Choroid plexus epithelial cell (primary cell): ENCODE measurements at regions not wholly inside any gene's neighbourhood (a gene's known extent, or its start where the extent isn't known, plus 50 kb on each side); places are given as distances from the start of the nearest gene placed in this dataset.

ENCODE experiments used
- DNase-seq: peaks from one replicate; pipeline ENCODE4 v3.0.0-alpha.2; 2010; ENCODE audit warnings: low read depth
- H3K4me3 ChIP-seq: 2 replicates; pipeline ENCODE4 v1.5.1; 2011; ENCODE audit warnings: low read depth, mild to moderate bottlenecking, control low read depth, low read length, moderate library complexity
- CTCF ChIP-seq: conservative IDR thresholded peaks from 2 replicates; pipeline ENCODE4 v1.5.1; 2011; ENCODE audit warnings: low read depth, mild to moderate bottlenecking, control low read depth, inconsistent platforms, low read length, moderate library complexity

GRCh38 chr3:42013691-42014457 lies 52.0 kb upstream of the ULK4 start:
- no peak for TF ChIP-seq CTCF
- H3K4me3 ChIP-seq, result peak overlapping the region; percentile 80
- no peak for DNase-seq

- DNase-seq, result peak; percentile 65
- H3K4me3 ChIP-seq, result peak overlapping the region; percentile 80
- no peak for TF ChIP-seq CTCF
Observed at GRCh38 chr3:42012935-42013690, 51.2 kb upstream of the ULK4 start.

GRCh38 chr3:42012383-42012934 lies 50.6 kb upstream of the ULK4 start:
- H3K4me3 ChIP-seq, result peak overlapping the region; percentile 80
- no peak for TF ChIP-seq CTCF
- DNase-seq, result no peak
